SU-DHL-6 (cell line): ENCODE measurements at regions not wholly inside any gene's neighbourhood (a gene's known extent, or its start where the extent isn't known, plus 50 kb on each side); places are given as distances from the start of the nearest gene placed in this dataset.

Experiments used
- EZH2phosphoT487 ChIP-seq: fragments of 200-600 bp; sonication (generic), shearing (Covaris generic); conservative IDR thresholded peaks from 2 replicates; pipeline ENCODE4 v1.6.1; 2018; ENCODE audit warnings: mild to moderate bottlenecking, antibody characterized with exemption, low read length, moderate library complexity, mixed read lengths
- TF ChIP-seq, protein P1 (sequence below): fragments of 200-600 bp; sonication (generic); IDR thresholded peaks from one replicate; pipeline ENCODE4 v1.5.1; 2017; ENCODE audit warnings: antibody characterized with exemption, mild to moderate bottlenecking, low read length, moderate library complexity; ENCODE audit not compliant: insufficient read depth, poor library complexity, severe bottlenecking

DNA sequence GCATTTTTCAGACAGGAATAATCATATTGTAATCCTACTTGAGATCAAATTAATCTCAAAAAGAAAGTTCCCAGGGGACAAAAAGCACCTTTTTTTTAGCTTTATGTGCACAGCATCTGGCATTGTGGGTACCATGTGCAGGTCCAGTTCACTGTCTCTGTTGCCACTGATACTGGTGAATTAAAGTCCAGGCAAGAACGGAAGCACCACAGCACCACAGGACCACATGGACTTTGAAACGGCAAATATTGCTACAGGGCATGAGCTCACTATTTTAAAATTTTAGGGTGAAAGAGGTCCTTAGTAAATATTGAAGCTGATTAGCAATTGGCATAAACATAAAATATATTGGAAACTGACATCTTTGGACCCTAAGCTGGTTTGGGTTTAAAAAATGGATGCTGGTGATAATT, 709.0 kb downstream of the EPM2A start:
- TF ChIP-seq, protein P1, sequence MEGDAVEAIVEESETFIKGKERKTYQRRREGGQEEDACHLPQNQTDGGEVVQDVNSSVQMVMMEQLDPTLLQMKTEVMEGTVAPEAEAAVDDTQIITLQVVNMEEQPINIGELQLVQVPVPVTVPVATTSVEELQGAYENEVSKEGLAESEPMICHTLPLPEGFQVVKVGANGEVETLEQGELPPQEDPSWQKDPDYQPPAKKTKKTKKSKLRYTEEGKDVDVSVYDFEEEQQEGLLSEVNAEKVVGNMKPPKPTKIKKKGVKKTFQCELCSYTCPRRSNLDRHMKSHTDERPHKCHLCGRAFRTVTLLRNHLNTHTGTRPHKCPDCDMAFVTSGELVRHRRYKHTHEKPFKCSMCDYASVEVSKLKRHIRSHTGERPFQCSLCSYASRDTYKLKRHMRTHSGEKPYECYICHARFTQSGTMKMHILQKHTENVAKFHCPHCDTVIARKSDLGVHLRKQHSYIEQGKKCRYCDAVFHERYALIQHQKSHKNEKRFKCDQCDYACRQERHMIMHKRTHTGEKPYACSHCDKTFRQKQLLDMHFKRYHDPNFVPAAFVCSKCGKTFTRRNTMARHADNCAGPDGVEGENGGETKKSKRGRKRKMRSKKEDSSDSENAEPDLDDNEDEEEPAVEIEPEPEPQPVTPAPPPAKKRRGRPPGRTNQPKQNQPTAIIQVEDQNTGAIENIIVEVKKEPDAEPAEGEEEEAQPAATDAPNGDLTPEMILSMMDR = no peak
- no peak for TF ChIP-seq EZH2phosphoT487
